GM19023 (cell line): ENCODE measurements at regions not wholly inside any gene's neighbourhood (a gene's known extent, or its start where the extent isn't known, plus 50 kb on each side); places are given as distances from the start of the nearest gene placed in this dataset.

Experiments
- ATAC-seq: cut with Tn5 transposase; IDR thresholded peaks from one replicate; pipeline ENCODE4 v1.9.1; 2021; ENCODE audit warnings: mild to moderate bottlenecking, moderate library complexity; ENCODE audit not compliant: unreplicated experiment

GRCh38 chr5:57695706-57696388, 213.2 kb upstream of the ACTBL2 start:
- no peak for ATAC-seq

GRCh38 chr5:57695179-57695578, 212.6 kb upstream of the ACTBL2 start:
- ATAC-seq: no peak

- ATAC-seq: no peak
These were observed 211.1 kb upstream of the ACTBL2 start for GRCh38 chr5:57693488-57694305.

- no peak for ATAC-seq
These were observed 210.2 kb upstream of the ACTBL2 start for GRCh38 chr5:57692582-57693487.

GRCh38 chr5:57690724-57691123, 208.1 kb upstream of the ACTBL2 start:
- no peak for ATAC-seq

- ATAC-seq: no peak
These were observed 205.0 kb upstream of the ACTBL2 start for GRCh38 chr5:57687596-57687995.

- no peak for ATAC-seq
These were observed 203.1 kb upstream of the ACTBL2 start for GRCh38 chr5:57685516-57686255.

- no peak for ATAC-seq
These were observed 201.7 kb upstream of the ACTBL2 start for GRCh38 chr5:57684299-57684702.

- no peak for ATAC-seq
These were observed 200.5 kb upstream of the ACTBL2 start for GRCh38 chr5:57683036-57683630.

GRCh38 chr5:57681942-57682341, 199.3 kb upstream of the ACTBL2 start:
- no peak for ATAC-seq

GRCh38 chr5:57680686-57681085, 198.1 kb upstream of the ACTBL2 start:
- no peak for ATAC-seq

- no peak for ATAC-seq
These were observed 194.6 kb upstream of the ACTBL2 start for GRCh38 chr5:57677235-57677634.

- no peak for ATAC-seq
These were observed 193.8 kb upstream of the ACTBL2 start for GRCh38 chr5:57676222-57677098.

- no peak for ATAC-seq
These were observed 192.6 kb upstream of the ACTBL2 start for GRCh38 chr5:57675236-57675635.

GRCh38 chr5:57671371-57671770, 188.8 kb upstream of the ACTBL2 start:
- no peak for ATAC-seq

GRCh38 chr5:57666582-57666981, 184.0 kb upstream of the ACTBL2 start:
- ATAC-seq: no peak

GRCh38 chr5:57665146-57665936, 182.7 kb upstream of the ACTBL2 start:
- no peak for ATAC-seq

- no peak for ATAC-seq
These were observed 182.1 kb upstream of the ACTBL2 start for GRCh38 chr5:57664700-57665099.
